Testis (tissue), 2 donors: ENCODE measurements at regions not wholly inside any gene's neighbourhood (a gene's known extent, or its start where the extent isn't known, plus 50 kb on each side); places are given as distances from the start of the nearest gene placed in this dataset.

Experiments used
- CTCF ChIP-seq, 3 experiments: fragments of 450-650 bp in 2 of 3; fragments of 200-600 bp in 1 of 3; sonication (generic) in 1 of 3; IDR thresholded peaks; one replicate each; pipeline ENCODE4 v1.5.1; 2016 to 2019; ENCODE audit warnings: antibody characterized with exemption in 3 of 3, mild to moderate bottlenecking in 2 of 3, moderate library complexity in 1 of 3
- POLR2A ChIP-seq: fragments of 450-650 bp; IDR thresholded peaks from one replicate; pipeline ENCODE4 v1.6.1; 2017; ENCODE audit warnings: antibody characterized with exemption, mild to moderate bottlenecking, moderate library complexity

GRCh38 chr9:107759009-107759822, 269.6 kb upstream of the KLF4 start:
- TF ChIP-seq CTCF (IDR thresholded peaks at IDR 0.05) (no peak), POLR2A (no peak)
